Suppressor macrophage (primary cell): ENCODE measurements at regions not wholly inside any gene's neighbourhood (a gene's known extent, or its start where the extent isn't known, plus 50 kb on each side); places are given as distances from the start of the nearest gene placed in this dataset.
"Not testable (repeated sequence)": the region's sequence is repeated elsewhere in the genome, so short reads cannot be mapped to it uniquely, and the experiment has no call there.

Experiments used
- DNase-seq, 4 experiments: peaks; one replicate each; pipeline ENCODE4 v3.0.0-alpha.2; 2020 to 2022

GRCh38 chr13:44703371-44703770, 127.2 kb upstream of the TSC22D1 start:
- DNase-seq = peak; percentile 51 to 74 (median 70)

- DNase-seq = no peak
These were observed 121.9 kb upstream of the TSC22D1 start for GRCh38 chr13:44698066-44698465.

- peak in 1 of 4 experiments; percentile 27 for DNase-seq
These were observed 120.9 kb upstream of the TSC22D1 start for GRCh38 chr13:44697058-44697457.

- DNase-seq = no peak
These were observed 119.4 kb upstream of the TSC22D1 start for GRCh38 chr13:44695520-44695919.

GRCh38 chr13:44694842-44695241, 118.7 kb upstream of the TSC22D1 start:
- no peak for DNase-seq

GRCh38 chr13:44694291-44694690, 118.2 kb upstream of the TSC22D1 start:
- no peak for DNase-seq

- DNase-seq = no peak
These were observed 117.1 kb upstream of the TSC22D1 start for GRCh38 chr13:44693156-44693764.

GRCh38 chr13:44692173-44692713, 116.1 kb upstream of the TSC22D1 start:
- DNase-seq = peak in 1 of 4 experiments; percentile 8

GRCh38 chr13:44690376-44690775, 114.2 kb upstream of the TSC22D1 start:
- no peak for DNase-seq

GRCh38 chr13:44688652-44689051, 112.5 kb upstream of the TSC22D1 start:
- DNase-seq = no peak

GRCh38 chr13:44686531-44686934, 110.4 kb upstream of the TSC22D1 start:
- peak; percentile 71 to 92 (median 80) for DNase-seq

GRCh38 chr13:44685641-44686040, 109.5 kb upstream of the TSC22D1 start:
- DNase-seq = peak in 2 of 4 experiments; percentile 23 to 50

GRCh38 chr13:44682416-44682815, 106.3 kb upstream of the TSC22D1 start:
- DNase-seq = not testable (repeated sequence)

GRCh38 chr13:44680746-44681355, 104.7 kb upstream of the TSC22D1 start:
- DNase-seq = no peak

- no peak for DNase-seq
These were observed 103.5 kb upstream of the TSC22D1 start for GRCh38 chr13:44679597-44679996.

- no peak for DNase-seq
These were observed 102.1 kb upstream of the TSC22D1 start for GRCh38 chr13:44678197-44678596.

- DNase-seq = no peak
These were observed 100.4 kb upstream of the TSC22D1 start for GRCh38 chr13:44676534-44676933.

GRCh38 chr13:44669534-44669933, 93.4 kb upstream of the TSC22D1 start:
- no peak for DNase-seq

- DNase-seq = no peak
These were observed 92.6 kb upstream of the TSC22D1 start for GRCh38 chr13:44668688-44669087.

- no peak for DNase-seq
These were observed 91.8 kb upstream of the TSC22D1 start for GRCh38 chr13:44667943-44668342.

- not testable (repeated sequence) for DNase-seq
These were observed 90.4 kb upstream of the TSC22D1 start for GRCh38 chr13:44666538-44666937.

- no peak for DNase-seq
These were observed 88.2 kb upstream of the TSC22D1 start for GRCh38 chr13:44664308-44664707.

- DNase-seq = peak in 1 of 4 experiments; percentile 6
These were observed 86.4 kb upstream of the TSC22D1 start for GRCh38 chr13:44662515-44662914.

GRCh38 chr13:44661936-44662335, 85.8 kb upstream of the TSC22D1 start:
- DNase-seq = no peak
